ENCODE measurements at regions not wholly inside any gene's neighbourhood (a gene's known extent, or its start where the extent isn't known, plus 50 kb on each side); places are given as distances from the start of the nearest gene placed in this dataset.

- TF ChIP-seq CTCF (IDR thresholded peaks at IDR 0.05): no peak
- Mint-ChIP-seq H3K27ac (no peak overlapping the region; the same call in 1 of the 2 replicates), H3K27me3 (ENCODE audit: insufficient read depth) (no peaks in the 10 kb centered on the region), H3K36me3 (ENCODE audit: low read depth) (peaks cover 15% of the 10 kb centered on the region), H3K4me1 (ENCODE audit: low read depth) (peaks cover 64% of the 10 kb centered on the region), H3K4me3 (no peak overlapping the region), H3K9me3 (no peaks in the 10 kb centered on the region)
- DNase-seq: no peak
These were observed 50.2 kb upstream of the PGRMC2 start for GRCh38 chr4:128337863-128338262.

Measured in HFFc6 (cell line).